GM21526 (cell line): ENCODE measurements at regions not wholly inside any gene's neighbourhood (a gene's known extent, or its start where the extent isn't known, plus 50 kb on each side); places are given as distances from the start of the nearest gene placed in this dataset.

ENCODE experiments used
- ATAC-seq: cut with Tn5 transposase; IDR thresholded peaks from one replicate; pipeline ENCODE4 v1.9.1; 2021; ENCODE audit warnings: moderate library complexity; ENCODE audit not compliant: unreplicated experiment, low FRiP score

- no peak for ATAC-seq
Measured at GRCh38 chr2:160630801-160631590, 137.4 kb upstream of the RBMS1 start.

- ATAC-seq, result no peak
Measured at GRCh38 chr2:160632084-160632975, 138.7 kb upstream of the RBMS1 start.

GRCh38 chr2:160634436-160634835, 140.8 kb upstream of the RBMS1 start:
- ATAC-seq, result no peak

- no peak for ATAC-seq
Measured at GRCh38 chr2:160635488-160635887, 141.9 kb upstream of the RBMS1 start.

GRCh38 chr2:160639472-160639871, 145.9 kb upstream of the RBMS1 start:
- no peak for ATAC-seq

GRCh38 chr2:160646684-160647444, 153.3 kb upstream of the RBMS1 start:
- no peak for ATAC-seq

GRCh38 chr2:160647967-160648685, 154.5 kb upstream of the RBMS1 start:
- no peak for ATAC-seq

- no peak for ATAC-seq
Measured at GRCh38 chr2:160649698-160650097, 156.1 kb upstream of the RBMS1 start.

GRCh38 chr2:160650196-160651118, 156.8 kb upstream of the RBMS1 start:
- ATAC-seq, result no peak

- ATAC-seq, result no peak
Measured at GRCh38 chr2:160651416-160652200, 158.0 kb upstream of the RBMS1 start.

- no peak for ATAC-seq
Measured at GRCh38 chr2:160652236-160652635, 158.6 kb upstream of the RBMS1 start.

- no peak for ATAC-seq
Measured at GRCh38 chr2:160657196-160657595, 163.6 kb upstream of the RBMS1 start.

- no peak for ATAC-seq
Measured at GRCh38 chr2:160658851-160659250, 165.2 kb upstream of the RBMS1 start.

- ATAC-seq, result no peak
Measured at GRCh38 chr2:160660741-160661140, 167.1 kb upstream of the RBMS1 start.

- ATAC-seq, result no peak
Measured at GRCh38 chr2:160664603-160665140, 171.1 kb upstream of the RBMS1 start.

GRCh38 chr2:160666154-160667060, 172.8 kb upstream of the RBMS1 start:
- no peak for ATAC-seq

GRCh38 chr2:160667811-160668210, 174.2 kb upstream of the RBMS1 start:
- no peak for ATAC-seq
